ENCODE measurements at regions not wholly inside any gene's neighbourhood (a gene's known extent, or its start where the extent isn't known, plus 50 kb on each side); places are given as distances from the start of the nearest gene placed in this dataset.
A peak's percentile ranks its signal among the peaks of the same experiment; 100 is the strongest.

- H3K23ac ChIP-seq (ENCODE audit: insufficient read length, low read depth, low read length) = no peak overlapping the region
- H3K23me2 ChIP-seq (ENCODE audit: insufficient read length, low read depth, low read length, poor library complexity, severe bottlenecking) = peaks cover 8% of the 10 kb centered on the region
- H3K36me3 Mint-ChIP-seq (ENCODE audit: insufficient read depth in 1 of 3, low read depth in 3 of 3) = no peaks in the 10 kb centered on the region
- H3K4me3 Mint-ChIP-seq = peak overlapping the region in 1 of 2 experiments; percentile 24; a peak in 2 of 5 replicates
- no peak overlapping the region for H3K27ac Mint-ChIP-seq
- no peak overlapping the region; the same call in 1 of the 2 replicates for H3K14ac ChIP-seq (ENCODE audit: insufficient read depth, low read length)
- DNase-seq = peak; percentile 23
- no peak overlapping the region for H4K91ac ChIP-seq (ENCODE audit: insufficient read length, low read depth, low read length)
- H2BK12ac ChIP-seq (ENCODE audit: insufficient read length, low read depth, low read length) = no peak overlapping the region
- H2AK5ac ChIP-seq (ENCODE audit: insufficient read length, low read length) = no peak overlapping the region
- no peaks in the 10 kb centered on the region for H3K9me3 ChIP-seq (ENCODE audit: control insufficient read depth, low read depth, low read length)
- H3K4me1 ChIP-seq (ENCODE audit: insufficient read depth, low read length) = no peaks in the 10 kb centered on the region
- H4K5ac ChIP-seq (ENCODE audit: insufficient read length, low read depth, low read length) = no peak overlapping the region
- no peak overlapping the region for H4K8ac ChIP-seq (replicated peaks; ENCODE audit: insufficient read length, low read depth, low read length)
- H3K56ac ChIP-seq (ENCODE audit: insufficient read length, low read depth, low read length) = no peak overlapping the region
- no peaks in the 10 kb centered on the region; the same call in 1 of the 2 replicates for H3K27me3 ChIP-seq (ENCODE audit: insufficient read depth, low read length)
- H3K9me3 Mint-ChIP-seq = 0 out of 5 replicates have a peak, but pooled peaks cover 0 to 2% of the 10 kb centered on the region in 2 experiments
- no peak overlapping the region for H2BK20ac ChIP-seq (ENCODE audit: low read depth, low read length, poor library complexity, severe bottlenecking)
- H2BK5ac ChIP-seq (ENCODE audit: insufficient read length, low read length) = no peak overlapping the region
- H2BK120ac ChIP-seq (ENCODE audit: low read depth, low read length, poor library complexity, severe bottlenecking) = no peak overlapping the region
- no CpG with 5 or more reads among the region's 8 CpGs for WGBS (ENCODE audit: extremely low coverage, insufficient read length, low lambda C conversion rate)
- H3K27me3 Mint-ChIP-seq (ENCODE audit: low read depth) = peaks cover 60% of the 10 kb centered on the region
- no peak overlapping the region for H2BK15ac ChIP-seq (ENCODE audit: low read depth, low read length)
- H3K4ac ChIP-seq (ENCODE audit: low read depth, low read length) = no peak overlapping the region
- H2AFZ ChIP-seq (ENCODE audit: low read length) = no peak overlapping the region
- no peaks in the 10 kb centered on the region for H4K20me1 ChIP-seq (ENCODE audit: control insufficient read depth, insufficient read depth, insufficient read length)
- H3K9ac ChIP-seq (ENCODE audit: extremely low read depth, insufficient read length, low read length) = no peak overlapping the region
- H3K4me2 ChIP-seq (ENCODE audit: insufficient read depth, insufficient read length, low read length) = peak overlapping the region; percentile 75
- TF ChIP-seq, protein P1, sequence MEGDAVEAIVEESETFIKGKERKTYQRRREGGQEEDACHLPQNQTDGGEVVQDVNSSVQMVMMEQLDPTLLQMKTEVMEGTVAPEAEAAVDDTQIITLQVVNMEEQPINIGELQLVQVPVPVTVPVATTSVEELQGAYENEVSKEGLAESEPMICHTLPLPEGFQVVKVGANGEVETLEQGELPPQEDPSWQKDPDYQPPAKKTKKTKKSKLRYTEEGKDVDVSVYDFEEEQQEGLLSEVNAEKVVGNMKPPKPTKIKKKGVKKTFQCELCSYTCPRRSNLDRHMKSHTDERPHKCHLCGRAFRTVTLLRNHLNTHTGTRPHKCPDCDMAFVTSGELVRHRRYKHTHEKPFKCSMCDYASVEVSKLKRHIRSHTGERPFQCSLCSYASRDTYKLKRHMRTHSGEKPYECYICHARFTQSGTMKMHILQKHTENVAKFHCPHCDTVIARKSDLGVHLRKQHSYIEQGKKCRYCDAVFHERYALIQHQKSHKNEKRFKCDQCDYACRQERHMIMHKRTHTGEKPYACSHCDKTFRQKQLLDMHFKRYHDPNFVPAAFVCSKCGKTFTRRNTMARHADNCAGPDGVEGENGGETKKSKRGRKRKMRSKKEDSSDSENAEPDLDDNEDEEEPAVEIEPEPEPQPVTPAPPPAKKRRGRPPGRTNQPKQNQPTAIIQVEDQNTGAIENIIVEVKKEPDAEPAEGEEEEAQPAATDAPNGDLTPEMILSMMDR (conservative IDR thresholded peaks at IDR 0.05) = no peak
- H3K79me2 ChIP-seq (ENCODE audit: insufficient read depth, low read length) = no peaks in the 10 kb centered on the region
- H3K27ac ChIP-seq (ENCODE audit: insufficient read length, low read depth, low read length) = no peak overlapping the region
- H3K18ac ChIP-seq (ENCODE audit: insufficient read length, low read depth, low read length) = no peak overlapping the region
- H3K79me1 ChIP-seq (ENCODE audit: insufficient read depth, low read depth, low read length, poor library complexity, severe bottlenecking) = no peaks in the 10 kb centered on the region
- H3T11ph ChIP-seq (ENCODE audit: low read length) = no peak overlapping the region
- H3K4me1 Mint-ChIP-seq = peaks cover 23 to 25% of the 10 kb centered on the region in 2 experiments
These were observed 165.6 kb downstream of the USP12 start for GRCh38 chr13:27005976-27006518.
